Endodermal cell (in vitro differentiated cells): ENCODE measurements at regions not wholly inside any gene's neighbourhood (a gene's known extent, or its start where the extent isn't known, plus 50 kb on each side); places are given as distances from the start of the nearest gene placed in this dataset.

Experiments
- DNase-seq: peaks from one replicate; pipeline ENCODE4 v3.0.0-alpha.2; 2017
- H3K27ac ChIP-seq: 2 replicates; pipeline ENCODE4 v1.5.1; 2013; ENCODE audit warnings: mild to moderate bottlenecking, low read depth, low read length, moderate library complexity
- H3K27me3 ChIP-seq: 2 replicates; pipeline ENCODE4 v1.6.1; 2013; ENCODE audit warnings: mild to moderate bottlenecking, low read length, moderate library complexity; ENCODE audit not compliant: insufficient read depth, control insufficient read depth, poor library complexity, severe bottlenecking
- H3K36me3 ChIP-seq: 2 replicates; pipeline ENCODE4 v1.7.0; 2013; ENCODE audit warnings: mild to moderate bottlenecking, low read length, moderate library complexity; ENCODE audit not compliant: control insufficient read depth, insufficient read depth
- H3K4me1 ChIP-seq: one replicate; pipeline ENCODE4 v1.7.0; 2013; ENCODE audit warnings: low read length; ENCODE audit not compliant: control insufficient read depth, insufficient read depth
- H3K4me3 ChIP-seq: 2 replicates; pipeline ENCODE4 v1.5.1; 2013; ENCODE audit warnings: mild to moderate bottlenecking, low read length, moderate library complexity
- H3K9ac ChIP-seq: 2 replicates; pipeline ENCODE4 v1.6.1; 2013; ENCODE audit warnings: mild to moderate bottlenecking, low read length, moderate library complexity; ENCODE audit not compliant: poor library complexity, severe bottlenecking; ENCODE audit errors: extremely low read depth
- H3K9me3 ChIP-seq: 2 replicates; pipeline ENCODE4 v1.6.1; 2013; ENCODE audit warnings: mild to moderate bottlenecking, low read length, moderate library complexity; ENCODE audit not compliant: control insufficient read depth
- H3K27ac Mint-ChIP-seq: 2 replicates; pipeline ENCODE4 v1.8.0; 2020; ENCODE audit warnings: mixed read lengths
- H3K27me3 Mint-ChIP-seq: 2 replicates; pipeline ENCODE4 v1.8.0; 2021; ENCODE audit warnings: mild to moderate bottlenecking, mixed read lengths; ENCODE audit not compliant: insufficient read depth
- H3K36me3 Mint-ChIP-seq: 2 replicates; pipeline ENCODE4 v1.8.0; 2020; ENCODE audit warnings: low read depth, mixed read lengths
- H3K4me1 Mint-ChIP-seq: 2 replicates; pipeline ENCODE4 v1.8.0; 2020; ENCODE audit warnings: mixed read lengths
- H3K4me3 Mint-ChIP-seq: 2 replicates; pipeline ENCODE4 v1.8.0; 2020; ENCODE audit warnings: mild to moderate bottlenecking, moderate library complexity, mixed read lengths
- H3K9me3 Mint-ChIP-seq: 2 replicates; pipeline ENCODE4 v1.8.0; 2020; ENCODE audit warnings: mild to moderate bottlenecking, mixed read lengths
- CTCF ChIP-seq: fragments of 200-600 bp; sonication (generic); conservative IDR thresholded peaks from 2 replicates; pipeline ENCODE4 v1.5.0; 2021; ENCODE audit warnings: antibody characterized with exemption, mild to moderate bottlenecking
- WGBS, 2 experiments: methylation state at CpG; one replicate each; pipeline versions ENCODE4 v1.1.5 to v1.1.7; 2013; ENCODE audit warnings: missing lambda C conversion rate in 2 of 2, mixed read lengths in 1 of 2; ENCODE audit not compliant: insufficient coverage in 1 of 2, insufficient read length in 1 of 2; 5-methylcytosine and 5-hydroxymethylcytosine counted together

- Histone ChIP-seq H3K27ac (no peak overlapping the region), H3K9ac (no peak overlapping the region), H3K36me3 (no peaks in the 10 kb centered on the region), H3K9me3 (peaks cover 8% of the 10 kb centered on the region), H3K4me3 (no peak overlapping the region), H3K4me1 (no peaks in the 10 kb centered on the region), H3K27me3 (peaks cover 13% of the 10 kb centered on the region)
- TF ChIP-seq CTCF = no peak
- H3K4me1 Mint-ChIP-seq = no peaks in the 10 kb centered on the region
- 89% methylated on average over 2 of the region's 2 CpGs; no CpG with 5 or more reads in 1 of the 2 experiments for WGBS, 2 experiments
- no peak for DNase-seq
- H3K36me3 Mint-ChIP-seq = no peaks in the 10 kb centered on the region
- H3K9me3 Mint-ChIP-seq = peaks cover 51% of the 10 kb centered on the region
- no peak overlapping the region for H3K4me3 Mint-ChIP-seq
- peaks cover 16% of the 10 kb centered on the region for H3K27me3 Mint-ChIP-seq
- no peak overlapping the region for H3K27ac Mint-ChIP-seq
These were observed 52.2 kb downstream of the CCDC185 start for GRCh38 chr1:223445402-223445801.

DNA sequence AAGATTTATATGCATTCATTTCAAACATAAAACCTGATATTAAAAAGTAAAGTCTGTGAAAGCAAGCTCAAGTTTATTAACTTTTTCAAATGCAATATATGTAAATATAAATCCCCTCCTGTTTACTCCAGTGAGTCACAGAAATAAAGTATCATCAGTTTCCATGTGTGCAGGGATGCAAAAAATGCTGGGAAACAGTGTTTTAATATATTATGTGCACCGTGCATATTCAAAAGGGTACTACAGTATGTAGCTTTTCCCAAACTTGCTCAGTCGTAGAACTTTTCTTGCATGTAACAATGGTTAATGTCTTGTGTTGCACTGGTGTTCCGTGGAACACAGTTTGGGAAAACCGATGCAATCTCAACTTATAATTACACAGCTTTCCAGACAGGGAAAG lies 60.7 kb downstream of the CCDC185 start:
- H3K27me3 Mint-ChIP-seq = no peaks in the 10 kb centered on the region

GRCh38 chr1:223454959-223455358 lies 61.7 kb downstream of the CCDC185 start:
- Histone ChIP-seq H3K27ac (no peak overlapping the region), H3K36me3 (no peaks in the 10 kb centered on the region), H3K4me1 (no peaks in the 10 kb centered on the region), H3K27me3 (no peaks in the 10 kb centered on the region), H3K4me3 (no peak overlapping the region), H3K9ac (no peak overlapping the region), H3K9me3 (no peaks in the 10 kb centered on the region)
- no peaks in the 10 kb centered on the region for H3K4me1 Mint-ChIP-seq
- no peaks in the 10 kb centered on the region for H3K36me3 Mint-ChIP-seq
- DNase-seq = no peak
- no peak overlapping the region for H3K4me3 Mint-ChIP-seq
- peaks cover 5% of the 10 kb centered on the region for H3K9me3 Mint-ChIP-seq
- no peaks in the 10 kb centered on the region for H3K27me3 Mint-ChIP-seq
- no peak overlapping the region for H3K27ac Mint-ChIP-seq
- WGBS, 2 experiments = 93 to 100% methylated on average over 1 to 2 of the region's 2 CpGs
- no peak for TF ChIP-seq CTCF

More for the DNA sequence above, 60.7 kb downstream of the CCDC185 start:
- Histone ChIP-seq H3K9me3 (no peaks in the 10 kb centered on the region), H3K27ac (no peak overlapping the region), H3K27me3 (no peaks in the 10 kb centered on the region), H3K9ac (no peak overlapping the region), H3K36me3 (no peaks in the 10 kb centered on the region), H3K4me3 (no peak overlapping the region), H3K4me1 (no peaks in the 10 kb centered on the region)
- H3K36me3 Mint-ChIP-seq = no peaks in the 10 kb centered on the region
- no peak overlapping the region for H3K4me3 Mint-ChIP-seq
- no peak overlapping the region for H3K27ac Mint-ChIP-seq
- no peaks in the 10 kb centered on the region for H3K4me1 Mint-ChIP-seq
- no peak for TF ChIP-seq CTCF
- peaks cover 5% of the 10 kb centered on the region for H3K9me3 Mint-ChIP-seq
- WGBS, 2 experiments = 89 to 94% methylated on average over 4 of the region's 4 CpGs
- DNase-seq = no peak
